ENCODE measurements at regions not wholly inside any gene's neighbourhood (a gene's known extent, or its start where the extent isn't known, plus 50 kb on each side); places are given as distances from the start of the nearest gene placed in this dataset.

DNA sequence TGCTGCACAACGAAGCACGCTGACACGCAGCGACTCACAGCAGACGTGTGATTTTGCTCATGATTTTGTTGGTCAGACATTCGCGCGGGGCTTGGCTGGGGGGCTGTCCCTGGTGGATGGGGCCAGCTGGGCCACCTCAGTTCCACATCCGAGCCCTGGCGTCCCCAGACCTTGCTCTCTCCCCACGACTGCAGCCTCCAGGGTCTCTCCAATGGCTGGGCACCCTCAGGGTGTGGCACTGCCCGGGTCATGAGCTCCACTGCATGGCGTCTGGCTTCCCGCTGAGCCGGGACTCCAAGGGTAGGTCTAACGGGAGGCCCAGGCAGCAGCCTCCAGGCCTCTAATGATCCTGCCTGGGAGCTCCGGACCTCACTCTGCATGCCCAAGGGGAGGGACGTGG lies 173.0 kb upstream of the AJAP1 start:
- no peak for DNase-seq
- intact Hi-C loops (cut with micrococcal nuclease) = no loop called here
- no peak overlapping the region for H3K27ac ChIP-seq (replicated peaks)

GRCh38 chr1:4482526-4482925 lies 171.9 kb upstream of the AJAP1 start:
- intact Hi-C loops (cut with micrococcal nuclease) = no loop called here
- Histone ChIP-seq H3K4me1 (no peaks in the 10 kb centered on the region), H3K27me3 (ENCODE audit: low read depth) (peaks cover 40% of the 10 kb centered on the region), H3K36me3 (no peaks in the 10 kb centered on the region), H3K9me3 (replicated peaks) (peaks cover 3% of the 10 kb centered on the region), H3K27ac (replicated peaks) (no peak overlapping the region), H3K4me3 (no peak overlapping the region)
- TF ChIP-seq, protein P1, sequence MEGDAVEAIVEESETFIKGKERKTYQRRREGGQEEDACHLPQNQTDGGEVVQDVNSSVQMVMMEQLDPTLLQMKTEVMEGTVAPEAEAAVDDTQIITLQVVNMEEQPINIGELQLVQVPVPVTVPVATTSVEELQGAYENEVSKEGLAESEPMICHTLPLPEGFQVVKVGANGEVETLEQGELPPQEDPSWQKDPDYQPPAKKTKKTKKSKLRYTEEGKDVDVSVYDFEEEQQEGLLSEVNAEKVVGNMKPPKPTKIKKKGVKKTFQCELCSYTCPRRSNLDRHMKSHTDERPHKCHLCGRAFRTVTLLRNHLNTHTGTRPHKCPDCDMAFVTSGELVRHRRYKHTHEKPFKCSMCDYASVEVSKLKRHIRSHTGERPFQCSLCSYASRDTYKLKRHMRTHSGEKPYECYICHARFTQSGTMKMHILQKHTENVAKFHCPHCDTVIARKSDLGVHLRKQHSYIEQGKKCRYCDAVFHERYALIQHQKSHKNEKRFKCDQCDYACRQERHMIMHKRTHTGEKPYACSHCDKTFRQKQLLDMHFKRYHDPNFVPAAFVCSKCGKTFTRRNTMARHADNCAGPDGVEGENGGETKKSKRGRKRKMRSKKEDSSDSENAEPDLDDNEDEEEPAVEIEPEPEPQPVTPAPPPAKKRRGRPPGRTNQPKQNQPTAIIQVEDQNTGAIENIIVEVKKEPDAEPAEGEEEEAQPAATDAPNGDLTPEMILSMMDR (IDR thresholded peaks at IDR 0.05; ENCODE audit: borderline replicate concordance) = no peak
- DNase-seq = no peak

More for the DNA sequence above, 173.0 kb upstream of the AJAP1 start:
- peaks cover 38% of the 10 kb centered on the region for H3K27me3 ChIP-seq (ENCODE audit: low read depth)
- H3K36me3 ChIP-seq = no peaks in the 10 kb centered on the region
- TF ChIP-seq, protein P1 (IDR thresholded peaks at IDR 0.05; ENCODE audit: borderline replicate concordance) = no peak
- peaks cover 13% of the 10 kb centered on the region for H3K9me3 ChIP-seq (replicated peaks)
- no peaks in the 10 kb centered on the region for H3K4me1 ChIP-seq
- no peak overlapping the region for H3K4me3 ChIP-seq

- intact Hi-C loops (cut with micrococcal nuclease) = no loop called here
- TF ChIP-seq, protein P1 (IDR thresholded peaks at IDR 0.05; ENCODE audit: borderline replicate concordance) = no peak
- Histone ChIP-seq H3K27ac (replicated peaks) (no peak overlapping the region), H3K36me3 (no peaks in the 10 kb centered on the region), H3K4me1 (peaks cover 4% of the 10 kb centered on the region), H3K27me3 (ENCODE audit: low read depth) (peaks cover 46% of the 10 kb centered on the region), H3K4me3 (no peak overlapping the region), H3K9me3 (replicated peaks) (no peaks in the 10 kb centered on the region)
- DNase-seq = no peak
These were observed 171.3 kb upstream of the AJAP1 start for GRCh38 chr1:4483021-4483625.

- Histone ChIP-seq H3K27me3 (ENCODE audit: low read depth) (peaks cover 44% of the 10 kb centered on the region), H3K36me3 (no peaks in the 10 kb centered on the region), H3K27ac (replicated peaks) (no peak overlapping the region), H3K4me1 (peaks cover 11% of the 10 kb centered on the region), H3K4me3 (no peak overlapping the region), H3K9me3 (replicated peaks) (no peaks in the 10 kb centered on the region)
- DNase-seq = no peak
- TF ChIP-seq, protein P1 (IDR thresholded peaks at IDR 0.05; ENCODE audit: borderline replicate concordance) = no peak
- intact Hi-C loops (cut with micrococcal nuclease) = no loop called here
These were observed 169.0 kb upstream of the AJAP1 start for GRCh38 chr1:4485398-4485797.

GRCh38 chr1:4485878-4486277 lies 168.5 kb upstream of the AJAP1 start:
- H3K27me3 ChIP-seq (ENCODE audit: low read depth) = peaks cover 44% of the 10 kb centered on the region
- H3K9me3 ChIP-seq (replicated peaks) = no peaks in the 10 kb centered on the region
- peaks cover 11% of the 10 kb centered on the region for H3K4me1 ChIP-seq
- intact Hi-C loops (cut with micrococcal nuclease) = no loop called here
- H3K27ac ChIP-seq (replicated peaks) = no peak overlapping the region
- no peak for DNase-seq
- TF ChIP-seq, protein P1 (IDR thresholded peaks at IDR 0.05; ENCODE audit: borderline replicate concordance) = no peak
- no peak overlapping the region for H3K4me3 ChIP-seq
- H3K36me3 ChIP-seq = no peaks in the 10 kb centered on the region

Measured in left ventricle myocardium inferior (tissue), 1 donor.